ENCODE measurements at regions not wholly inside any gene's neighbourhood (a gene's known extent, or its start where the extent isn't known, plus 50 kb on each side); places are given as distances from the start of the nearest gene placed in this dataset.

DNA sequence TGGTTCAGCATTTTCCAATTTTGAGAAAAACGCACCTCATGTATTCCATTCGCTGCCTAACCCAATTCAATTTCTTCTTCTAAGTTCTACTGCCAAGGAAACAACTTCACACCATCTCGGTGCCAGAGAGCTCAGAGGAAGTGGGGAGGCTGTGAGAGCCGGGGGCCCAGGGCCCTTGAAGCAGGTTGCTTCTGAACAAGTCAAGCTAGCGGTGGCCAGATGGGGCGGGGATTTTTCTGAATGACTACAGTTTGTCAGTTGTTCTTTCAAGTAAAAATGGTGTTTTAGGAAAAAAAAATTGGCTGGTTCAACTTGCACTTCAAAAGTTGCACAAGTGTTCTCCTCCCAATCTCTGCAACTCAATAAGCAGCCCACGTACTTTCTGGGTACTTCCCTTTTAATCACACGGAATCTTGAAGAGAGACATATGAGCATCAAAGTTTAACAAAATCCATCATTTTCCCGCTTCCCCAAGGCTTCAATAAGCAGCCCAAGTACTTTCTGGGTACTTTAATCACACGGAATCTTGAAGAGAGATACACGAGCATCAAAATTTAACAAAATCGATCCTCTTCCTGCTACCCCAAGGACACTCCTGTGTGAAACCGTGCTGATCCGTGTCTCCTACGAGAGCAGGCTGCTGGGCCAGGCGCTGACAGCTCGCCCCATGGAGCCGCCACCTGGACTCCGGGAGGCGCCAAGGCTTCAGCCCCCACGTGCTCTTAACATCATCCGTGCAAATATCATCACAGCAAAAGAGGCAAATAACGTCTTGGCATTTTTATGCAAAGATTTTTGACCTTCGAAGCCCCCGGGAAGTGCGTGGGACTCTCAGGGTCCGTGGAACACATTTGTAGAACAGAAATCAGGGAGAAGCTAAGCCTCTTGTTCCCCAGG is 186.7 kb upstream of the PDE10A start:
- Histone ChIP-seq H4K20me1 (ENCODE audit: insufficient read depth, poor library complexity, severe bottlenecking) (no peaks in the 10 kb centered on the region), H3K36me3 (replicated peaks; ENCODE audit: insufficient read depth, low read depth) (no peaks in the 10 kb centered on the region), H3K27me3 (peaks cover 48% of the 10 kb centered on the region), H3K4me3 (no peak overlapping the region), H3K79me2 (no peaks in the 10 kb centered on the region), H3K27ac (no peak overlapping the region), H2AFZ (no peak overlapping the region), H3K4me2 (peak overlapping the region; percentile 43), H3K4me1 (ENCODE audit: insufficient read depth) (no peaks in the 10 kb centered on the region), H3K9me2 (replicated peaks; ENCODE audit: insufficient read depth) (no peaks in the 10 kb centered on the region), H3K9me3 (ENCODE audit: low read depth) (no peaks in the 10 kb centered on the region)
- DNase-seq (ENCODE audit: low spot score), result no peak
- no peak for TF ChIP-seq EZH2phosphoT487 (IDR thresholded peaks at IDR 0.05; ENCODE audit: low read depth, severe bottlenecking, unreplicated experiment)
- TF ChIP-seq EZH2 (IDR thresholded peaks at IDR 0.05; ENCODE audit: borderline replicate concordance), result no peak
- TF ChIP-seq, protein P1, sequence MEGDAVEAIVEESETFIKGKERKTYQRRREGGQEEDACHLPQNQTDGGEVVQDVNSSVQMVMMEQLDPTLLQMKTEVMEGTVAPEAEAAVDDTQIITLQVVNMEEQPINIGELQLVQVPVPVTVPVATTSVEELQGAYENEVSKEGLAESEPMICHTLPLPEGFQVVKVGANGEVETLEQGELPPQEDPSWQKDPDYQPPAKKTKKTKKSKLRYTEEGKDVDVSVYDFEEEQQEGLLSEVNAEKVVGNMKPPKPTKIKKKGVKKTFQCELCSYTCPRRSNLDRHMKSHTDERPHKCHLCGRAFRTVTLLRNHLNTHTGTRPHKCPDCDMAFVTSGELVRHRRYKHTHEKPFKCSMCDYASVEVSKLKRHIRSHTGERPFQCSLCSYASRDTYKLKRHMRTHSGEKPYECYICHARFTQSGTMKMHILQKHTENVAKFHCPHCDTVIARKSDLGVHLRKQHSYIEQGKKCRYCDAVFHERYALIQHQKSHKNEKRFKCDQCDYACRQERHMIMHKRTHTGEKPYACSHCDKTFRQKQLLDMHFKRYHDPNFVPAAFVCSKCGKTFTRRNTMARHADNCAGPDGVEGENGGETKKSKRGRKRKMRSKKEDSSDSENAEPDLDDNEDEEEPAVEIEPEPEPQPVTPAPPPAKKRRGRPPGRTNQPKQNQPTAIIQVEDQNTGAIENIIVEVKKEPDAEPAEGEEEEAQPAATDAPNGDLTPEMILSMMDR (IDR thresholded peaks at IDR 0.05; ENCODE audit: poor library complexity), result no peak
- WGBS (ENCODE audit: low lambda C conversion rate, missing lambda C conversion rate), result 55% methylated on average over 27 of the region's 27 CpGs

DNA sequence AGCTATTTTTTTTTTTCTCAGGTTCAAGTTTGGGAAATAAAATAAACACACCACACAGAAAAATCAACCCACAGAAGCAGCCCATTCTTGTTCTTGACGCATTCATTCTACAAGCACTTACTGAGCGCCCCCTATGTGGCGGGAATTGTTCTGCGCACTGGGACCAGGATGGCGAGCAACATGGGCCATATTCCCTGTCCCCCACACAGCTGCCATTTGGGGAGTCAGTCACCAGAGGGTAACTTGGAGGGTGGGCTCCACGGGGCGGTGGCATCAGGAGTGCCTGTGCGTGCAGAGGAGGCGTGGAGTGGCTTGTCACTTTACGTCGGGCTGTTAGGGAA is 185.0 kb upstream of the PDE10A start:
- H3K27me3 ChIP-seq, result peaks cover 30% of the 10 kb centered on the region
- no peaks in the 10 kb centered on the region for H3K9me2 ChIP-seq (replicated peaks; ENCODE audit: insufficient read depth)
- no peak overlapping the region for H3K4me2 ChIP-seq
- WGBS (ENCODE audit: low lambda C conversion rate, missing lambda C conversion rate), result 81% methylated on average over 11 of the region's 11 CpGs
- no peaks in the 10 kb centered on the region for H3K9me3 ChIP-seq (ENCODE audit: low read depth)
- no peak overlapping the region for H3K4me3 ChIP-seq
- no peak overlapping the region for H2AFZ ChIP-seq
- DNase-seq (ENCODE audit: low spot score), result no peak
- H3K27ac ChIP-seq, result no peak overlapping the region
- H3K36me3 ChIP-seq (replicated peaks; ENCODE audit: insufficient read depth, low read depth), result no peaks in the 10 kb centered on the region
- no peak for TF ChIP-seq EZH2phosphoT487 (IDR thresholded peaks at IDR 0.05; ENCODE audit: low read depth, severe bottlenecking, unreplicated experiment)
- TF ChIP-seq, protein P1 (IDR thresholded peaks at IDR 0.05; ENCODE audit: poor library complexity), result peak; percentile 24
- H3K79me2 ChIP-seq, result no peaks in the 10 kb centered on the region
- H3K4me1 ChIP-seq (ENCODE audit: insufficient read depth), result no peaks in the 10 kb centered on the region
- H4K20me1 ChIP-seq (ENCODE audit: insufficient read depth, poor library complexity, severe bottlenecking), result no peaks in the 10 kb centered on the region

DNA sequence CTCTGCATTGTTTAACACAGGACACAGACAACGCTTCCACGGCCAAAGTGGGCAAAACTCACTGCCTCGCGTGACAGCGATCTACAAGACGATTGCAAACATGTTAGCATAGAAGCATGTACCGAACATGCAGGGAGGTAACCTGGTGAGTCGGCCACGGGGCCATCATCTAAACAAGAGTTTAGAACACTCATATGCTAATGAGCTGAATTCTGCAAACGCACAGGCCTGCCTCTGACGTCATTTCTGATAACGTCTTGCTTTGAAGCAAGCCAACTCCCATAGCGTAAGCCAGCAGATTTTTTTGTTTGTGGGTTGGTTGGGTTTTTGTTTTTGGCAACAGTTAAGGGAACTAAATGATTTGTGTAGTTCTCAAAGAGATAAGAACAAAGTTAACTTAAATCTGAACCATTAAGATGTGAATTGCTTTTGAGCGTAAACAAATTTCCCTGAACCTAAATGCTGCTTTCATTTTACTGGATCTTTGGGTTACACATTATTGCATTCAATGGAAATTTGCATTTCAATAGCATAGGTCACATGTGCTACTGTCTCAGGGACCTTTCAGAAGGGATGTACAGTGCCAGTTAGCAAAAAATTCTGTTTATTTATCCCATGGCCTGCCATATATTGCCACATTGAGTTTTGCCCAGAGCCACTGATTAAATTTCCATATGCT is 184.5 kb upstream of the PDE10A start:
- Histone ChIP-seq H3K9me2 (replicated peaks; ENCODE audit: insufficient read depth) (no peaks in the 10 kb centered on the region), H3K4me2 (no peak overlapping the region), H3K79me2 (no peaks in the 10 kb centered on the region), H3K27ac (no peak overlapping the region), H3K9me3 (ENCODE audit: low read depth) (no peaks in the 10 kb centered on the region), H2AFZ (no peak overlapping the region), H3K36me3 (replicated peaks; ENCODE audit: insufficient read depth, low read depth) (no peaks in the 10 kb centered on the region), H4K20me1 (ENCODE audit: insufficient read depth, poor library complexity, severe bottlenecking) (no peaks in the 10 kb centered on the region), H3K4me3 (no peak overlapping the region), H3K4me1 (ENCODE audit: insufficient read depth) (no peaks in the 10 kb centered on the region), H3K27me3 (peaks cover 25% of the 10 kb centered on the region)
- 65% methylated on average over 14 of the region's 14 CpGs for WGBS (ENCODE audit: low lambda C conversion rate, missing lambda C conversion rate)
- peak; percentile 51 for DNase-seq (ENCODE audit: low spot score)
- no peak for TF ChIP-seq EZH2 (IDR thresholded peaks at IDR 0.05; ENCODE audit: borderline replicate concordance)
- TF ChIP-seq, protein P1 (IDR thresholded peaks at IDR 0.05; ENCODE audit: poor library complexity), result no peak
- TF ChIP-seq EZH2phosphoT487 (IDR thresholded peaks at IDR 0.05; ENCODE audit: low read depth, severe bottlenecking, unreplicated experiment), result no peak

All from hepatocyte (in vitro differentiated cells).